ENCODE measurements at regions not wholly inside any gene's neighbourhood (a gene's known extent, or its start where the extent isn't known, plus 50 kb on each side); places are given as distances from the start of the nearest gene placed in this dataset.

GRCh38 chr2:242059566-242059965 lies 190.0 kb downstream of the RTP5 start:
- no peak for TF ChIP-seq CTCF (IDR thresholded peaks at IDR 0.05; ENCODE audit: control extremely low read depth in 1 of 3, insufficient read depth in 1 of 3, low read depth in 1 of 3, low read length in 3 of 3)
- no peak for TF ChIP-seq MAFK (IDR thresholded peaks at IDR 0.05; ENCODE audit: low read depth, low read length)
- no peak for TF ChIP-seq USF2 (IDR thresholded peaks at IDR 0.05; ENCODE audit: low read length)
- TF ChIP-seq CBX5 (IDR thresholded peaks at IDR 0.05; ENCODE audit: low read depth, low read length): no peak
- TF ChIP-seq ATF3 (IDR thresholded peaks at IDR 0.05; ENCODE audit: insufficient read depth, low read depth, low read length): no peak
- TF ChIP-seq ATF2 (IDR thresholded peaks at IDR 0.05; ENCODE audit: low read length): no peak
- TF ChIP-seq EZH2 (IDR thresholded peaks at IDR 0.05; ENCODE audit: low read depth, low read length, severe bottlenecking): no peak
- no peak for TF ChIP-seq TAF1 (IDR thresholded peaks at IDR 0.05; ENCODE audit: low read depth, low read length)
- TF ChIP-seq CEBPB (IDR thresholded peaks at IDR 0.05; ENCODE audit: low read depth, low read length): no peak

Measured in H1 (cell line).